H9 (cell line): ENCODE measurements at regions not wholly inside any gene's neighbourhood (a gene's known extent, or its start where the extent isn't known, plus 50 kb on each side); places are given as distances from the start of the nearest gene placed in this dataset.

Experiments
- DNase-seq: peaks from one replicate; pipeline ENCODE4 v3.0.0-alpha.2; 2017
- H2AFZ ChIP-seq: one replicate; pipeline ENCODE4 v1.6.1; 2013; ENCODE audit warnings: mild to moderate bottlenecking, low read length, control low read depth, moderate library complexity
- H2AK5ac ChIP-seq: 2 replicates; pipeline ENCODE4 v1.6.1; 2013; ENCODE audit warnings: low read length, control low read depth, mixed read lengths; ENCODE audit not compliant: insufficient read length
- H2BK120ac ChIP-seq: one replicate; pipeline ENCODE4 v1.6.1; 2013; ENCODE audit warnings: low read depth, mild to moderate bottlenecking, low read length, control low read depth, inconsistent platforms; ENCODE audit not compliant: poor library complexity, severe bottlenecking
- H2BK12ac ChIP-seq: 2 replicates; pipeline ENCODE4 v1.6.1; 2013; ENCODE audit warnings: low read length, control low read depth, mixed read lengths, low read depth; ENCODE audit not compliant: insufficient read length
- H2BK15ac ChIP-seq: 2 replicates; pipeline ENCODE4 v1.6.1; 2013; ENCODE audit warnings: low read depth, low read length, control low read depth
- H2BK20ac ChIP-seq: one replicate; pipeline ENCODE4 v1.6.1; 2013; ENCODE audit warnings: low read depth, mild to moderate bottlenecking, low read length, control low read depth, inconsistent platforms; ENCODE audit not compliant: poor library complexity, severe bottlenecking
- H2BK5ac ChIP-seq: 2 replicates; pipeline ENCODE4 v1.6.1; 2013; ENCODE audit warnings: low read length, control low read depth, mixed read lengths; ENCODE audit not compliant: insufficient read length
- H3K14ac ChIP-seq: 2 replicates; pipeline ENCODE4 v1.6.1; 2013; ENCODE audit warnings: low read length, control low read depth; ENCODE audit not compliant: insufficient read depth
- H3K18ac ChIP-seq: 2 replicates; pipeline ENCODE4 v1.6.1; 2013; ENCODE audit warnings: low read depth, mild to moderate bottlenecking, mixed read lengths, low read length, control low read depth; ENCODE audit not compliant: insufficient read length
- H3K23ac ChIP-seq: 2 replicates; pipeline ENCODE4 v1.6.1; 2013; ENCODE audit warnings: low read length, control low read depth, mixed read lengths, low read depth; ENCODE audit not compliant: insufficient read length
- H3K23me2 ChIP-seq: 2 replicates; pipeline ENCODE4 v1.6.1; 2013; ENCODE audit warnings: low read depth, mild to moderate bottlenecking, mixed read lengths, low read length, control low read depth; ENCODE audit not compliant: insufficient read length, poor library complexity, severe bottlenecking
- H3K27ac ChIP-seq: 2 replicates; pipeline ENCODE4 v1.5.1; 2013; ENCODE audit warnings: low read length, control low read depth, mixed read lengths, low read depth; ENCODE audit not compliant: insufficient read length
- H3K27me3 ChIP-seq: 2 replicates; pipeline ENCODE4 v1.6.1; 2013; ENCODE audit warnings: low read length, control low read depth, inconsistent platforms; ENCODE audit not compliant: insufficient read depth
- H3K4ac ChIP-seq: 2 replicates; pipeline ENCODE4 v1.6.1; 2013; ENCODE audit warnings: low read depth, mild to moderate bottlenecking, control low read depth, inconsistent platforms, low read length, moderate library complexity
- H3K4me1 ChIP-seq: 2 replicates; pipeline ENCODE4 v1.6.1; 2013; ENCODE audit warnings: low read length, control low read depth, inconsistent platforms; ENCODE audit not compliant: insufficient read depth
- H3K4me2 ChIP-seq: 2 replicates; pipeline ENCODE4 v1.6.1; 2013; ENCODE audit warnings: low read length, control low read depth, mixed read lengths; ENCODE audit not compliant: insufficient read length, insufficient read depth
- H3K56ac ChIP-seq: 2 replicates; pipeline ENCODE4 v1.6.1; 2013; ENCODE audit warnings: low read depth, mild to moderate bottlenecking, mixed read lengths, low read length, control low read depth; ENCODE audit not compliant: insufficient read length
- H3K79me1 ChIP-seq: 2 replicates; pipeline ENCODE4 v1.6.1; 2013; ENCODE audit warnings: low read depth, mild to moderate bottlenecking, moderate library complexity, low read length, control low read depth, inconsistent platforms; ENCODE audit not compliant: insufficient read depth, poor library complexity, severe bottlenecking
- H3K79me2 ChIP-seq: 2 replicates; pipeline ENCODE4 v1.6.1; 2013; ENCODE audit warnings: low read length, control low read depth, inconsistent platforms; ENCODE audit not compliant: insufficient read depth
- H3K9ac ChIP-seq: 2 replicates; pipeline ENCODE4 v1.6.1; 2013; ENCODE audit warnings: low read length, control low read depth, mixed read lengths; ENCODE audit not compliant: insufficient read length; ENCODE audit errors: extremely low read depth
- H3K9me3 ChIP-seq: one replicate; pipeline ENCODE4 v1.6.1; 2013; ENCODE audit warnings: low read depth, low read length, inconsistent platforms; ENCODE audit not compliant: control insufficient read depth
- H3T11ph ChIP-seq: one replicate; pipeline ENCODE4 v1.6.1; 2013; ENCODE audit warnings: mild to moderate bottlenecking, low read length, control low read depth, inconsistent platforms
- H4K20me1 ChIP-seq: one replicate; pipeline ENCODE4 v1.6.1; 2013; ENCODE audit not compliant: control insufficient read depth, insufficient read length, insufficient read depth
- H4K5ac ChIP-seq: 2 replicates; pipeline ENCODE4 v1.6.1; 2013; ENCODE audit warnings: low read depth, mild to moderate bottlenecking, mixed read lengths, low read length, control low read depth; ENCODE audit not compliant: insufficient read length
- H4K8ac ChIP-seq: replicated peaks from 2 replicates; pipeline ENCODE4 v1.6.1; 2013; ENCODE audit warnings: low read length, control low read depth, mixed read lengths, low read depth; ENCODE audit not compliant: insufficient read length
- H4K91ac ChIP-seq: 2 replicates; pipeline ENCODE4 v1.6.1; 2013; ENCODE audit warnings: low read depth, mild to moderate bottlenecking, moderate library complexity, mixed read lengths, low read length, control low read depth; ENCODE audit not compliant: insufficient read length
- H3K27ac Mint-ChIP-seq, 3 experiments: 2 replicates in 2 of 3; 3 replicates in 1 of 3; pipeline ENCODE4 v1.8.0; 2020 to 2021; ENCODE audit warnings: mixed read lengths in 3 of 3, mild to moderate bottlenecking in 1 of 3, moderate library complexity in 1 of 3
- H3K27me3 Mint-ChIP-seq: 2 replicates; pipeline ENCODE4 v1.8.0; 2021; ENCODE audit warnings: low read depth, mild to moderate bottlenecking, moderate library complexity, mixed read lengths
- H3K36me3 Mint-ChIP-seq, 3 experiments: 2 replicates in 2 of 3; 3 replicates in 1 of 3; pipeline ENCODE4 v1.8.0; 2020 to 2021; ENCODE audit warnings: low read depth in 3 of 3, mixed read lengths in 3 of 3; ENCODE audit not compliant: insufficient read depth in 1 of 3
- H3K4me1 Mint-ChIP-seq, 2 experiments: 2 replicates each; pipeline ENCODE4 v1.8.0; 2020; ENCODE audit warnings: mixed read lengths in 2 of 2
- H3K4me3 Mint-ChIP-seq, 2 experiments: 2 replicates in 1 of 2; 3 replicates in 1 of 2; pipeline ENCODE4 v1.8.0; 2020 to 2021; ENCODE audit warnings: mild to moderate bottlenecking in 2 of 2, mixed read lengths in 2 of 2, moderate library complexity in 1 of 2
- H3K9me3 Mint-ChIP-seq, 2 experiments: 2 replicates in 1 of 2; 3 replicates in 1 of 2; pipeline ENCODE4 v1.8.0; 2020; ENCODE audit warnings: mild to moderate bottlenecking in 2 of 2, mixed read lengths in 2 of 2, moderate library complexity in 1 of 2
- CTCF ChIP-seq: fragments of 200-600 bp; sonication (generic); conservative IDR thresholded peaks from 3 replicates; pipeline ENCODE4 v1.8.0; 2021; ENCODE audit warnings: antibody characterized with exemption, mild to moderate bottlenecking
- WGBS: extraction: QIAGEN DNeasy Blood & Tissue Kit; methylation state at CpG from one replicate; pipeline ENCODE4 v1.1.7; 2013; ENCODE audit warnings: missing lambda C conversion rate, low lambda C conversion rate, mixed read lengths; ENCODE audit not compliant: insufficient read length; ENCODE audit errors: extremely low coverage; 5-methylcytosine and 5-hydroxymethylcytosine counted together

GRCh38 chr21:38095220-38095619 is 161.6 kb upstream of the KCNJ15 start:
- H3K4ac ChIP-seq = no peak overlapping the region
- Mint-ChIP-seq H3K36me3 (peaks cover 0 to 10% (median 4%) of the 10 kb centered on the region in 3 experiments; a peak in 2 of 7 replicates), H3K4me3 (no peak overlapping the region), H3K9me3 (peaks cover 6 to 18% of the 10 kb centered on the region in 2 experiments; a peak in 3 of 5 replicates), H3K27me3 (peaks cover 2% of the 10 kb centered on the region; the same call in 1 of the 2 replicates), H3K4me1 (no peaks in the 10 kb centered on the region), H3K27ac (no peak overlapping the region)
- no peaks in the 10 kb centered on the region for H3K23me2 ChIP-seq
- TF ChIP-seq CTCF = no peak
- no peak overlapping the region for H3K14ac ChIP-seq
- no peaks in the 10 kb centered on the region for H3K4me1 ChIP-seq
- no peak overlapping the region for H3K27ac ChIP-seq
- H2AFZ ChIP-seq = no peak overlapping the region
- H2BK120ac ChIP-seq = no peak overlapping the region
- no peak for DNase-seq
- H2AK5ac ChIP-seq = no peak overlapping the region
- WGBS = no CpG with 5 or more reads among the region's 5 CpGs
- H4K5ac ChIP-seq = no peak overlapping the region
- no peak overlapping the region for H3K4me2 ChIP-seq
- peaks cover 2% of the 10 kb centered on the region; the same call in 1 of the 2 replicates for H3K27me3 ChIP-seq
- H4K8ac ChIP-seq = no peak overlapping the region
- no peak overlapping the region for H2BK20ac ChIP-seq
- no peak overlapping the region for H2BK12ac ChIP-seq
- no peak overlapping the region for H2BK5ac ChIP-seq
- no peak overlapping the region for H3T11ph ChIP-seq
- H4K20me1 ChIP-seq = no peaks in the 10 kb centered on the region
- no peak overlapping the region for H3K23ac ChIP-seq
- H3K18ac ChIP-seq = no peak overlapping the region
- H3K79me1 ChIP-seq = no peaks in the 10 kb centered on the region
- H4K91ac ChIP-seq = no peak overlapping the region
- H3K9ac ChIP-seq = no peak overlapping the region
- H3K56ac ChIP-seq = no peak overlapping the region
- no peaks in the 10 kb centered on the region for H3K79me2 ChIP-seq
- no peak overlapping the region for H2BK15ac ChIP-seq
- H3K9me3 ChIP-seq = no peaks in the 10 kb centered on the region
